Mesenchymal stem cell (in vitro differentiated cells and primary cell): ENCODE measurements at regions not wholly inside any gene's neighbourhood (a gene's known extent, or its start where the extent isn't known, plus 50 kb on each side); places are given as distances from the start of the nearest gene placed in this dataset.

ENCODE experiments used
- DNase-seq: peaks from one replicate; pipeline ENCODE4 v3.0.0-alpha.2; 2013
- H2AFZ ChIP-seq: one replicate; pipeline ENCODE4 v1.6.1; 2013; ENCODE audit warnings: low read depth, mild to moderate bottlenecking, control low read depth, inconsistent platforms, low read length, moderate library complexity
- H2AK5ac ChIP-seq: 2 replicates; pipeline ENCODE4 v1.6.1; 2013; ENCODE audit warnings: low read length, moderate library complexity, mild to moderate bottlenecking, inconsistent platforms; ENCODE audit not compliant: severe bottlenecking
- H2BK120ac ChIP-seq: one replicate; pipeline ENCODE4 v1.6.1; 2013; ENCODE audit warnings: low read depth, mild to moderate bottlenecking, inconsistent platforms, low read length, moderate library complexity
- H2BK12ac ChIP-seq, 2 experiments: one replicate each; pipeline ENCODE4 v1.6.1; 2013; ENCODE audit warnings: inconsistent platforms in 2 of 2, low read length in 2 of 2, mild to moderate bottlenecking in 2 of 2, moderate library complexity in 2 of 2, control low read depth in 1 of 2
- H2BK15ac ChIP-seq: one replicate; pipeline ENCODE4 v1.6.1; 2013; ENCODE audit warnings: mild to moderate bottlenecking, low read depth, inconsistent platforms; ENCODE audit not compliant: poor library complexity, severe bottlenecking
- H2BK5ac ChIP-seq: 2 replicates; pipeline ENCODE4 v1.6.1; 2013; ENCODE audit warnings: low read depth, mild to moderate bottlenecking, low read length, control low read depth, inconsistent platforms; ENCODE audit not compliant: poor library complexity, severe bottlenecking
- H3K14ac ChIP-seq, 2 experiments: one replicate each; pipeline ENCODE4 v1.6.1; 2013; ENCODE audit warnings: inconsistent platforms in 2 of 2, low read length in 2 of 2, control low read depth in 1 of 2, mild to moderate bottlenecking in 1 of 2, moderate library complexity in 1 of 2
- H3K18ac ChIP-seq, 2 experiments: one replicate each; pipeline ENCODE4 v1.6.1; 2013; ENCODE audit warnings: inconsistent platforms in 2 of 2, low read length in 2 of 2, control low read depth in 1 of 2, low read depth in 1 of 2, mild to moderate bottlenecking in 1 of 2
- H3K23ac ChIP-seq, 2 experiments: one replicate each; pipeline ENCODE4 v1.6.1; 2013; ENCODE audit warnings: inconsistent platforms in 2 of 2, low read length in 2 of 2, mild to moderate bottlenecking in 2 of 2, moderate library complexity in 2 of 2, control low read depth in 1 of 2
- H3K27ac ChIP-seq: 2 replicates; pipeline ENCODE4 v1.5.1; 2013; ENCODE audit warnings: mild to moderate bottlenecking, moderate library complexity, low read length, control low read depth, inconsistent platforms; ENCODE audit not compliant: poor library complexity, severe bottlenecking
- H3K27me3 ChIP-seq, 2 experiments: 2 replicates each; pipeline versions ENCODE4 v1.6.1 to v1.7.0; 2013; ENCODE audit warnings: low read length in 2 of 2, mild to moderate bottlenecking in 2 of 2, moderate library complexity in 2 of 2, control low read depth in 1 of 2, inconsistent platforms in 1 of 2; ENCODE audit not compliant: control insufficient read depth in 1 of 2, insufficient read depth in 1 of 2
- H3K36me3 ChIP-seq, 2 experiments: 2 replicates each; pipeline versions ENCODE4 v1.6.1 to v1.7.0; 2013; ENCODE audit warnings: low read length in 2 of 2, control low read depth in 1 of 2, inconsistent platforms in 1 of 2, low read depth in 1 of 2, mild to moderate bottlenecking in 1 of 2; ENCODE audit not compliant: insufficient read depth in 2 of 2, control insufficient read depth in 1 of 2
- H3K4ac ChIP-seq, 2 experiments: one replicate each; pipeline ENCODE4 v1.6.1; 2013; ENCODE audit warnings: inconsistent platforms in 2 of 2, low read length in 2 of 2, mild to moderate bottlenecking in 2 of 2, moderate library complexity in 2 of 2, control low read depth in 1 of 2, low read depth in 1 of 2
- H3K4me1 ChIP-seq: 2 replicates; pipeline ENCODE4 v1.6.1; 2013; ENCODE audit warnings: low read depth, low read length, control low read depth; ENCODE audit not compliant: control insufficient read depth, insufficient read depth
- H3K4me2 ChIP-seq: 2 replicates; pipeline ENCODE4 v1.6.1; 2013; ENCODE audit warnings: low read length, mild to moderate bottlenecking, inconsistent platforms; ENCODE audit not compliant: poor library complexity, severe bottlenecking
- H3K4me3 ChIP-seq, 2 experiments: 2 replicates each; pipeline versions ENCODE4 v1.5.1 to v1.7.0; 2013; ENCODE audit warnings: low read length in 2 of 2, mild to moderate bottlenecking in 2 of 2, control low read depth in 1 of 2, low read depth in 1 of 2; ENCODE audit not compliant: insufficient read depth in 1 of 2
- H3K79me1 ChIP-seq: replicated peaks from 2 replicates; pipeline ENCODE4 v1.6.1; 2013; ENCODE audit warnings: mild to moderate bottlenecking, control low read depth, low read length, inconsistent platforms; ENCODE audit not compliant: poor library complexity, severe bottlenecking
- H3K9ac ChIP-seq: 2 replicates; pipeline ENCODE4 v1.7.0; 2013; ENCODE audit warnings: mild to moderate bottlenecking, low read length, moderate library complexity
- H3K9me3 ChIP-seq: 2 replicates; pipeline ENCODE4 v1.7.0; 2013; ENCODE audit warnings: mild to moderate bottlenecking, low read length; ENCODE audit not compliant: control insufficient read depth
- H4K8ac ChIP-seq: one replicate; pipeline ENCODE4 v1.6.1; 2013; ENCODE audit warnings: inconsistent platforms, mild to moderate bottlenecking, low read length, moderate library complexity
- H4K91ac ChIP-seq: one replicate; pipeline ENCODE4 v1.6.1; 2013; ENCODE audit warnings: mild to moderate bottlenecking, low read length, inconsistent platforms
- WGBS: methylation state at CpG from one replicate; pipeline ENCODE4 v1.1.7; 2013; ENCODE audit warnings: mixed read lengths; 5-methylcytosine and 5-hydroxymethylcytosine counted together

DNA sequence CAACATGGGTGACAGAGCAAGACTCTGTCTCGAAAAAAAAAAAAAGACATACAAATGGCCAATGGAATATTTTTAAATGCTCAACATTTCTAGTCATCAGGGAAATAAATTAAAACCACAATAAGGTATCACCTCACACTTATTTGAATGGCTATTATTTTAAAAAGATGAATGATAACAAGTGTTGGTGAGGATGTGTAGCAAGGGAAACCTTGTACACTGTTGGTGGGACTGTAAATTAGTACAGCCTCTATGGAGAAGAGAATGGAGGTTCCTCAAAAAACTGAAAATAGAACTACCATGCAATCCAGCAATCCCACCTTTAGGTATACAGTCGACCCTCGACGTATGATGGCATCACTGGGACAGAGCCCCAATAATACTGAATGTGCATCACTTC is 65.4 kb upstream of the DIP2C start:
- WGBS: 93% methylated on average over 3 of the region's 4 CpGs

DNA sequence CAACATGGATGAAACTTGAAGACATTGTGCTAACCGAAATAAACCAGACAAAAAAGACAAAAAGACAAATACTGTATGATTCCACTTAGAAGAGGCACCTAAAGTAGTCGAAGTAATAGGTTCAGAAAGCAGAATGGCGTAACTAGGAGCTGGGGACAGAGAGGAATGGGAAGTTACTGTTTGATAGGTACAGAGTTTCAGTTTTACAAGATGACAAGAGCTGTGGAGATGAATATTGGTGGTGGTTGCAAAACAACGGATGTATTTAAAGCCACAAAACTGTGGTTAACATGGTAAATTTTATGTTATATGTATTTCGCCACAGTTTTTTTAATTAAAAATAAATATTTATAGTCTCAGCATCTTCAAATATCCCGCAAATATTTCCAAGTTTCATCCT is 64.1 kb upstream of the DIP2C start:
- H3K9ac ChIP-seq: no peak overlapping the region
- H2BK15ac ChIP-seq: no peak overlapping the region
- H3K79me1 ChIP-seq: no peaks in the 10 kb centered on the region
- no peak overlapping the region for H4K91ac ChIP-seq
- H2AFZ ChIP-seq: no peak overlapping the region
- H2AK5ac ChIP-seq: no peak overlapping the region
- H3K4me2 ChIP-seq: no peak overlapping the region
- H3K23ac ChIP-seq: no peak overlapping the region
- no peak overlapping the region for H2BK5ac ChIP-seq
- H3K4ac ChIP-seq: no peak overlapping the region
- no peak overlapping the region for H4K8ac ChIP-seq
- H3K27ac ChIP-seq: no peak overlapping the region
- no peak overlapping the region for H3K14ac ChIP-seq
- no peak overlapping the region for H3K4me3 ChIP-seq
- no peak overlapping the region for H2BK12ac ChIP-seq
- H3K4me1 ChIP-seq: no peaks in the 10 kb centered on the region
- DNase-seq: no peak
- H2BK120ac ChIP-seq: no peak overlapping the region
- H3K36me3 ChIP-seq: no peaks in the 10 kb centered on the region
- 85% methylated on average over 6 of the region's 6 CpGs for WGBS
- peaks cover 26% of the 10 kb centered on the region for H3K9me3 ChIP-seq
- H3K27me3 ChIP-seq: peaks cover 6 to 7% of the 10 kb centered on the region in 2 experiments
- H3K18ac ChIP-seq: no peak overlapping the region

More for the DNA sequence above, 65.4 kb upstream of the DIP2C start:
- no peak for DNase-seq
- Histone ChIP-seq H4K8ac (no peak overlapping the region), H3K9me3 (peaks cover 27% of the 10 kb centered on the region), H2BK15ac (no peak overlapping the region), H3K36me3 (no peaks in the 10 kb centered on the region), H2AFZ (no peak overlapping the region), H2AK5ac (no peak overlapping the region), H3K18ac (no peak overlapping the region), H3K23ac (no peak overlapping the region), H3K4ac (no peak overlapping the region), H3K79me1 (no peaks in the 10 kb centered on the region), H3K4me2 (no peak overlapping the region), H3K14ac (no peak overlapping the region), H3K4me1 (no peaks in the 10 kb centered on the region), H3K9ac (no peak overlapping the region), H2BK12ac (no peak overlapping the region), H3K4me3 (no peak overlapping the region), H2BK5ac (no peak overlapping the region), H3K27me3 (peaks cover 9 to 13% of the 10 kb centered on the region in 2 experiments), H3K27ac (no peak overlapping the region), H2BK120ac (no peak overlapping the region), H4K91ac (no peak overlapping the region)

DNA sequence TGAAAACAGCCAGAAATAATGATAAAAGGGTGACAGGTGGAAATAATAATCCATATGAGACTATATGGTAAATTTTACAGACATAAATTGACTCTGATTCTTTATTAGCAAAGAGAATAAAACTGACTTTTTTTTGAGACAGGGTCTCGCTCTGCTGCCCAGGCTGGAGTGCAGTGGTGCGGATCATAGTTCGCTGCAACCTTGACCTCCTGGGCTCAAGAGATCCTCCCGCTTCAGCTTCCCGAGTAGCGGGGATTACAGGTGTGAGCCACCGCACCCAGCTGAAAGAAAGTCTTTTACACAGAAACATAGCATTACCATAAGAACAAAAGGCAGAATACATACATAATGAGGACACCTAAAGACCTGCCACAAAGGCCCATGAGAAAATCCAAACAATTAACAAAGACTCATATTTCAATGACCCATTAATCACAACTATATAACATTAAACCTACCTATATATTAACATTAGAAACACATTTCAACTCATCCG is 51.5 kb upstream of the DIP2C start:
- no peak overlapping the region for H2BK120ac ChIP-seq
- no peak overlapping the region for H3K4ac ChIP-seq
- no peak overlapping the region for H3K23ac ChIP-seq
- H2AK5ac ChIP-seq: no peak overlapping the region
- H3K4me1 ChIP-seq: no peaks in the 10 kb centered on the region
- H3K9ac ChIP-seq: no peak overlapping the region
- H3K9me3 ChIP-seq: no peaks in the 10 kb centered on the region
- no peak overlapping the region for H3K18ac ChIP-seq
- WGBS: 91% methylated on average over 8 of the region's 8 CpGs
- H2BK5ac ChIP-seq: no peak overlapping the region
- H3K36me3 ChIP-seq: no peaks in the 10 kb centered on the region
- no peak overlapping the region for H2AFZ ChIP-seq
- H3K4me3 ChIP-seq: no peak overlapping the region
- no peak overlapping the region for H4K8ac ChIP-seq
- H3K14ac ChIP-seq: no peak overlapping the region
- H3K27me3 ChIP-seq: peaks cover 0 to 26% of the 10 kb centered on the region in 2 experiments
- no peak overlapping the region for H2BK12ac ChIP-seq
- H3K4me2 ChIP-seq: no peak overlapping the region
- DNase-seq: no peak
- H3K79me1 ChIP-seq: no peaks in the 10 kb centered on the region
- no peak overlapping the region for H4K91ac ChIP-seq
- no peak overlapping the region for H3K27ac ChIP-seq
- no peak overlapping the region for H2BK15ac ChIP-seq

DNA sequence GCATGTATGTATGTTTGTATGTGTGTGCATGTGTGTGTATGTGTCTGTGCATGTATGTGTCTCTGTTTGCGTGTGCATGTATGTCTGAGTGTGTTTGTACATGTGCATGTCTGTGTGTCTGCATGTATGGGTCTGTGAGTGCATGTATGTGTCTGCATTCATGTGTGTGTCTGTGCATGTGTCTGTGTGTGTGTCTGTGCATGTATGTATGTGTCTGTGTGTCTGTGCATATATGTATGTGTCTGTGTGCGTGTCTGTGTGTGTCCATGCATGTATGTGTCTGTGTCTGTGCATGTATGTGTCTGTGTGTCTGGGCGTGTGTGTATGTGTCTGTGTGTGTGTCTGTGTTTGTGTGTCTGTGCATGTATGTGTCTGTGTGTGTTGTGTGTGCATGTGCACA is 49.9 kb upstream of the DIP2C start:
- Histone ChIP-seq H2AK5ac (no peak overlapping the region), H3K9ac (no peak overlapping the region), H2BK5ac (no peak overlapping the region), H2BK15ac (no peak overlapping the region), H3K9me3 (no peaks in the 10 kb centered on the region), H3K4ac (no peak overlapping the region), H3K36me3 (no peaks in the 10 kb centered on the region), H3K4me3 (no peak overlapping the region), H2AFZ (no peak overlapping the region), H3K27ac (no peak overlapping the region), H3K27me3 (peaks cover 4 to 32% of the 10 kb centered on the region in 2 experiments), H2BK12ac (no peak overlapping the region), H3K79me1 (no peaks in the 10 kb centered on the region), H3K14ac (peak overlapping the region in 1 of 2 experiments; percentile 19), H3K23ac (no peak overlapping the region), H4K8ac (no peak overlapping the region), H3K18ac (no peak overlapping the region), H2BK120ac (no peak overlapping the region), H3K4me2 (no peak overlapping the region), H4K91ac (no peak overlapping the region), H3K4me1 (no peaks in the 10 kb centered on the region)
- WGBS: 68% methylated on average over 3 of the region's 3 CpGs
- DNase-seq: no peak
